Caco-2 (cell line): ENCODE measurements at regions not wholly inside any gene's neighbourhood (a gene's known extent, or its start where the extent isn't known, plus 50 kb on each side); places are given as distances from the start of the nearest gene placed in this dataset.

Source experiments
- BruUV-seq: library from RNA; stranded (reverse); fragments of 400-500 nt; replicated peaks from 2 replicates; lab custom pipeline; 2021; lab: Mats Ljungman, UMichigan
- CTCF ChIA-PET: fragments of 300-600 bp; sonication (Branson Sonifier 250); formaldehyde crosslinking; loops from one replicate; lab custom pipeline; 2022; ENCODE audit warnings: antibody characterized with exemption; lab: Charles Lee
- POLR2A ChIA-PET: fragments of 300-600 bp; sonication (Branson Sonifier 250); formaldehyde crosslinking; loops from one replicate; lab custom pipeline; 2022; ENCODE audit warnings: antibody characterized with exemption; lab: Charles Lee
- DNase-seq, 2 experiments: peaks; one replicate each; pipeline versions ENCODE4 v3.0.0 to v3.0.0-alpha.2; 2020 to 2022
- H3K27me3 ChIP-seq: replicated peaks from 2 replicates; pipeline ENCODE4 v1.6.0; 2011; ENCODE audit warnings: low read length; ENCODE audit not compliant: control insufficient read depth, insufficient read depth
- H3K36me3 ChIP-seq: 2 replicates; pipeline ENCODE4 v1.5.1; 2011; ENCODE audit warnings: low read length; ENCODE audit not compliant: control insufficient read depth, insufficient read depth
- H3K4me1 ChIP-seq: fragments of 250-450 bp; sonication (Bioruptor Pico); 2 replicates; pipeline ENCODE4 v1.5.1; 2020; ENCODE audit warnings: mild to moderate bottlenecking
- H3K4me3 ChIP-seq: 2 replicates; pipeline ENCODE4 v1.5.1; 2011; ENCODE audit warnings: low read depth, mild to moderate bottlenecking, control low read depth, low read length
- H3K9me3 ChIP-seq: fragments of 250-450 bp; sonication (Bioruptor Pico); 2 replicates; pipeline ENCODE4 v1.5.1; 2020; ENCODE audit warnings: mild to moderate bottlenecking, moderate library complexity
- H3K27ac Mint-ChIP-seq: one replicate; pipeline ENCODE4 v1.8.0; 2022; ENCODE audit warnings: mixed read lengths; ENCODE audit not compliant: unreplicated experiment
- H3K27me3 Mint-ChIP-seq: one replicate; pipeline ENCODE4 v1.8.0; 2022; ENCODE audit warnings: mixed read lengths; ENCODE audit not compliant: insufficient read depth, unreplicated experiment
- H3K36me3 Mint-ChIP-seq: one replicate; pipeline ENCODE4 v1.8.0; 2022; ENCODE audit warnings: mild to moderate bottlenecking, mixed read lengths; ENCODE audit not compliant: insufficient read depth, unreplicated experiment
- H3K4me1 Mint-ChIP-seq: one replicate; pipeline ENCODE4 v1.8.0; 2022; ENCODE audit warnings: low read depth, mixed read lengths; ENCODE audit not compliant: unreplicated experiment
- H3K4me3 Mint-ChIP-seq: one replicate; pipeline ENCODE4 v1.8.0; 2022; ENCODE audit warnings: mild to moderate bottlenecking, moderate library complexity, mixed read lengths; ENCODE audit not compliant: unreplicated experiment
- H3K9me3 Mint-ChIP-seq: one replicate; pipeline ENCODE4 v1.8.0; 2022; ENCODE audit warnings: mixed read lengths; ENCODE audit not compliant: unreplicated experiment
- intact Hi-C: fragments of 100-400 bp; cut with micrococcal nuclease; formaldehyde crosslinking; loops from one replicate; pipeline ENCODE4 v1.10.0; 2022; ENCODE audit not compliant: unreplicated experiment
- TF ChIP-seq, protein P1 (sequence below), 2 experiments: fragments of 200-600 bp in 1 of 2; IDR thresholded peaks; 1 replicate in 1 of 2; 2 replicates in 1 of 2; pipeline versions ENCODE4 v1.5.1 to v1.8.0; 2011 to 2022; ENCODE audit warnings: antibody characterized with exemption in 1 of 2, control low read depth in 1 of 2, inconsistent platforms in 1 of 2, low read depth in 1 of 2, low read length in 1 of 2, mild to moderate bottlenecking in 1 of 2, moderate library complexity in 1 of 2; ENCODE audit not compliant: insufficient read depth in 1 of 2, severe bottlenecking in 1 of 2, unreplicated experiment in 1 of 2

DNA sequence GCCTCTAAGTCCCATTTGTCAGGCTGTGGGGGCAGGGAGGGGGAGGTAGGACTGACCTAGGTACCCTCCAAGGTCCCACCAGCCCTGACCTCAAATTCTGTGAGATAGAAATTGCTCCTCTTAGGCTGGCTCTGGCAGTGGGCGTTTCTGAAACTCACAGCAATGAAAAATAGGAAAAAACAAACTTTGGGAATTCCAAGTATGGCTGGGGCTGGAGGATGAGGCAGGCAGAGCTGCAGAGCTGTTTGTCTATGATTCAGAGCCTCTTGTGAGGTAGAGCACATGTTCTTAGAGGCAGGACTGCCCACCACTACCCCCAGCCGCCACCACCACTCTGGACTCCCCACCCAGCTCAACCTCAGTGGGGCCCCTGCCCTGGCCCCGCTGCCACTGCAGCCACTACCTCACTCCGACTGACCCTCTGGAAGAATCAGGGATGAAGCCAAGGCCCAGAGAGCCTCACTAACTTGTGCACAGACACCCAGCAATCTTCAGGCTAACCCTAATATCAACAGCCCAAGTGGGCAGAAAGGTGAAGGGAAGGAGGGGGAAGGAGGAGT lies 98.2 kb downstream of the PJA1 start:
- no peaks in the 10 kb centered on the region for H3K36me3 Mint-ChIP-seq
- intact Hi-C loops = no loop called here
- TF ChIP-seq, protein P1, sequence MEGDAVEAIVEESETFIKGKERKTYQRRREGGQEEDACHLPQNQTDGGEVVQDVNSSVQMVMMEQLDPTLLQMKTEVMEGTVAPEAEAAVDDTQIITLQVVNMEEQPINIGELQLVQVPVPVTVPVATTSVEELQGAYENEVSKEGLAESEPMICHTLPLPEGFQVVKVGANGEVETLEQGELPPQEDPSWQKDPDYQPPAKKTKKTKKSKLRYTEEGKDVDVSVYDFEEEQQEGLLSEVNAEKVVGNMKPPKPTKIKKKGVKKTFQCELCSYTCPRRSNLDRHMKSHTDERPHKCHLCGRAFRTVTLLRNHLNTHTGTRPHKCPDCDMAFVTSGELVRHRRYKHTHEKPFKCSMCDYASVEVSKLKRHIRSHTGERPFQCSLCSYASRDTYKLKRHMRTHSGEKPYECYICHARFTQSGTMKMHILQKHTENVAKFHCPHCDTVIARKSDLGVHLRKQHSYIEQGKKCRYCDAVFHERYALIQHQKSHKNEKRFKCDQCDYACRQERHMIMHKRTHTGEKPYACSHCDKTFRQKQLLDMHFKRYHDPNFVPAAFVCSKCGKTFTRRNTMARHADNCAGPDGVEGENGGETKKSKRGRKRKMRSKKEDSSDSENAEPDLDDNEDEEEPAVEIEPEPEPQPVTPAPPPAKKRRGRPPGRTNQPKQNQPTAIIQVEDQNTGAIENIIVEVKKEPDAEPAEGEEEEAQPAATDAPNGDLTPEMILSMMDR (IDR thresholded peaks at IDR 0.05; ENCODE audit: insufficient read depth in 1 of 2, low read depth in 1 of 2, low read length in 1 of 2, severe bottlenecking in 1 of 2, unreplicated experiment in 1 of 2) = no peak
- DNase-seq = no peak
- ChIA-PET POLR2A (no interaction called here), CTCF (interaction anchor here (0.6 kb wide), 1 partner anchor 43 kb away, joined by 4 read pairs; no protein-coding TSS in a partner anchor)
- BruUV-seq = no TSS peak
- no peaks in the 10 kb centered on the region for H3K27me3 Mint-ChIP-seq
- no peaks in the 10 kb centered on the region for H3K9me3 ChIP-seq
- no peaks in the 10 kb centered on the region for H3K4me1 ChIP-seq
- no peaks in the 10 kb centered on the region for H3K36me3 ChIP-seq
- H3K4me3 Mint-ChIP-seq = no peak overlapping the region
- no peaks in the 10 kb centered on the region for H3K4me1 Mint-ChIP-seq
- no peaks in the 10 kb centered on the region for H3K27me3 ChIP-seq
- H3K4me3 ChIP-seq = no peak overlapping the region
- no peak overlapping the region for H3K27ac Mint-ChIP-seq
- H3K9me3 Mint-ChIP-seq = no peaks in the 10 kb centered on the region

DNA sequence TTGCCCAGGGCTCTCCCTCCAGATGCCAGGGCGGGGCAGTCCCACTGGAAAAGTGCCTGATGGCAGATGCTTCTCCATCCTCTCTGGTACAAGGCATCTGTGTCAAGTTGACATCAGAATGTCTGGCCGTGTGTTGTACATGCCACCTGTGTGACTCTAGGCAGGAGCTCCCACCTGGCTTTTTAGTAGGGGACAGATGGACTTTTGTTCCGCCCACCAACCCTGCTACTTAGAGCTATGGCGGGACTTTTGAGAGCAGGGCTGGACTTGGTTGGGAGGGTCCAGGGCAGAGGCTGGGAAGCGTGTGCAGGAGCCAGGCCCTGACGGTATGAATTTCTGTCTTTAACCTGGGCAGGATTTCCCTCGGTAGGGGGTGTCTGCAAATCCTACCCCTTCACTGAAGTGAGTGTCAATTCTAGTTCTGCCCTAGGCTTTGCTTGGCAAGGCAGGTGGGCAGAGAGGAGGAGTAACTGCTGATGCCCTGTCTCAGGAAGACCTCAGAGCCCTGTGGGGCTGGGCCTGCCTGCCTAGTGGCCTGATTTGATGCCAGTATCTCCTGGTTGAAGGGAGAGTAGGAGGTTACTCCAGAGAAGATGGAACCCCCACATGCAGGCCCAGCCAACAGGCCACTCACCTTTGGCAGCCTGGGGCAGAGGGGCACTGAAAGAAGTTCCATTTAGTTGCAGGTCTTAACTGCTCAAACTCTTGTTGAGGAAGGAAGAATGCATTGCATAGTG lies 99.1 kb downstream of the PJA1 start:
- H3K4me1 Mint-ChIP-seq = no peaks in the 10 kb centered on the region
- CTCF ChIA-PET = interaction anchor here (0.6 kb wide), 1 partner anchor 43 kb away, joined by 4 read pairs; no protein-coding TSS in a partner anchor
- Histone ChIP-seq H3K4me3 (no peak overlapping the region), H3K4me1 (no peaks in the 10 kb centered on the region), H3K27me3 (no peaks in the 10 kb centered on the region), H3K36me3 (no peaks in the 10 kb centered on the region), H3K9me3 (no peaks in the 10 kb centered on the region)
- no peak for DNase-seq
- no peaks in the 10 kb centered on the region for H3K36me3 Mint-ChIP-seq
- no peaks in the 10 kb centered on the region for H3K27me3 Mint-ChIP-seq
- no peak overlapping the region for H3K27ac Mint-ChIP-seq
- no TSS peak for BruUV-seq
- intact Hi-C loops = no loop called here
- POLR2A ChIA-PET = no interaction called here
- TF ChIP-seq, protein P1 (IDR thresholded peaks at IDR 0.05; ENCODE audit: insufficient read depth in 1 of 2, low read depth in 1 of 2, low read length in 1 of 2, severe bottlenecking in 1 of 2, unreplicated experiment in 1 of 2) = no peak
- no peaks in the 10 kb centered on the region for H3K9me3 Mint-ChIP-seq
- H3K4me3 Mint-ChIP-seq = no peak overlapping the region

DNA sequence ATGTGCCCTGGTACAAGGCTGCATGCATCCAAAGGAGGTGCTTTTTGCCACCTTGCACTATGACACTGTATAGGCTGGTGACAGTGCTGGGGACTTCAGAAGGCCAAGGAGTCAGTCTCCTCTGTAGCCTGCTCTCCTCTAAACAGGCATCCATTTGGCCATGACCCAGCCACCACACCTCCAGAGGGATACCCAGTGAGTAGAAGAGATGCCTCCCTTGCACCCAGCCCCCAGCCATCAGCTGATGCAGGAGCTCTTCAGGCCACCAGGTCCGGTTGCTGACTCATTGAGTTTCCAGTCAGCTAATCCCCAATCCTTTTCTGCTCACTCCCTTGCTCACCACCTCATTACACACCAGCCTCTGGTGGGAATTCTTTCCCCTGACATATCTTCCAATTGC lies 99.8 kb downstream of the PJA1 start:
- TF ChIP-seq, protein P1 (IDR thresholded peaks at IDR 0.05; ENCODE audit: insufficient read depth in 1 of 2, low read depth in 1 of 2, low read length in 1 of 2, severe bottlenecking in 1 of 2, unreplicated experiment in 1 of 2) = no peak
- Mint-ChIP-seq H3K4me3 (no peak overlapping the region), H3K9me3 (no peaks in the 10 kb centered on the region), H3K27me3 (no peaks in the 10 kb centered on the region), H3K4me1 (no peaks in the 10 kb centered on the region), H3K36me3 (no peaks in the 10 kb centered on the region), H3K27ac (no peak overlapping the region)
- ChIA-PET CTCF (no interaction called here), POLR2A (no interaction called here)
- H3K4me1 ChIP-seq = no peaks in the 10 kb centered on the region
- no TSS peak for BruUV-seq
- no peak for DNase-seq
- no peaks in the 10 kb centered on the region for H3K9me3 ChIP-seq
- no peaks in the 10 kb centered on the region for H3K36me3 ChIP-seq
- intact Hi-C loops = no loop called here
- no peaks in the 10 kb centered on the region for H3K27me3 ChIP-seq
- no peak overlapping the region for H3K4me3 ChIP-seq
